GM23338 (cell line): ENCODE measurements at regions not wholly inside any gene's neighbourhood (a gene's known extent, or its start where the extent isn't known, plus 50 kb on each side); places are given as distances from the start of the nearest gene placed in this dataset.

Source experiments
- ATAC-seq: fragments of 200-7000 bp; cut with Tn5 transposase; 3 replicates; pipeline ENCODE4 v1.9.1; 2020
- DNase-seq: peaks from one replicate; pipeline ENCODE4 v3.0.0-alpha.2; 2015; ENCODE audit warnings: low spot score
- H2AFZ ChIP-seq: fragments of 200-600 bp; sonication (generic); 2 replicates; pipeline ENCODE4 v1.8.0; 2016; ENCODE audit warnings: antibody characterized with exemption, mild to moderate bottlenecking, moderate library complexity
- H3F3A ChIP-seq: fragments of 200-600 bp; sonication (generic); replicated peaks from 2 replicates; pipeline ENCODE4 v1.8.0; 2017; ENCODE audit warnings: antibody characterized with exemption, mixed run types, low read depth
- H3K27ac ChIP-seq: fragments of 200-600 bp; sonication (generic); 2 replicates; pipeline ENCODE4 v1.6.1; 2016; ENCODE audit warnings: low read depth
- H3K27me3 ChIP-seq: fragments of 200-600 bp; sonication (generic); 2 replicates; pipeline ENCODE4 v1.8.0; 2016; ENCODE audit warnings: mild to moderate bottlenecking, mixed run types, moderate library complexity; ENCODE audit not compliant: insufficient read depth
- H3K36me3 ChIP-seq: fragments of 200-600 bp; sonication (generic); 2 replicates; pipeline ENCODE4 v1.8.0; 2016; ENCODE audit warnings: mild to moderate bottlenecking; ENCODE audit not compliant: insufficient read depth
- H3K4me1 ChIP-seq: fragments of 200-600 bp; sonication (generic); 2 replicates; pipeline ENCODE4 v1.8.0; 2016; ENCODE audit warnings: mild to moderate bottlenecking, moderate library complexity; ENCODE audit not compliant: insufficient read depth
- H3K4me2 ChIP-seq: fragments of 200-600 bp; sonication (generic); 2 replicates; pipeline ENCODE4 v1.7.1; 2017; ENCODE audit warnings: mixed run types
- H3K4me3 ChIP-seq: fragments of 200-600 bp; sonication (generic); 2 replicates; pipeline ENCODE4 v1.6.1; 2016; ENCODE audit warnings: mixed run types
- H3K79me2 ChIP-seq: fragments of 200-600 bp; sonication (generic); replicated peaks from 2 replicates; pipeline ENCODE4 v1.8.0; 2017; ENCODE audit warnings: mild to moderate bottlenecking; ENCODE audit not compliant: insufficient read depth
- H3K9me2 ChIP-seq: fragments of 200-600 bp; sonication (generic); 2 replicates; pipeline ENCODE4 v1.8.0; 2017; ENCODE audit not compliant: insufficient read depth
- H4K20me1 ChIP-seq: fragments of 200-600 bp; sonication (generic); replicated peaks from 2 replicates; pipeline ENCODE4 v1.8.0; 2017; ENCODE audit warnings: mild to moderate bottlenecking; ENCODE audit not compliant: insufficient read depth
- H3K27ac Mint-ChIP-seq: 2 replicates; pipeline ENCODE4 v1.8.0; 2020; ENCODE audit warnings: inconsistent platforms, mild to moderate bottlenecking, moderate library complexity, mixed read lengths
- H3K27me3 Mint-ChIP-seq: 3 replicates; pipeline ENCODE4 v1.8.0; 2022; ENCODE audit warnings: low read depth, mild to moderate bottlenecking, moderate library complexity, mixed read lengths, inconsistent platforms; ENCODE audit not compliant: insufficient read depth, poor library complexity
- H3K36me3 Mint-ChIP-seq: 3 replicates; pipeline ENCODE4 v1.8.0; 2021; ENCODE audit warnings: low read depth, mild to moderate bottlenecking, inconsistent platforms, moderate library complexity, mixed read lengths
- H3K4me1 Mint-ChIP-seq: 3 replicates; pipeline ENCODE4 v1.8.0; 2020; ENCODE audit warnings: mild to moderate bottlenecking, inconsistent platforms, mixed read lengths
- H3K4me3 Mint-ChIP-seq: 3 replicates; pipeline ENCODE4 v1.8.0; 2021; ENCODE audit warnings: moderate library complexity, mild to moderate bottlenecking, inconsistent platforms, mixed read lengths
- H3K9me3 Mint-ChIP-seq: 3 replicates; pipeline ENCODE4 v1.8.0; 2020; ENCODE audit warnings: moderate library complexity, mild to moderate bottlenecking, inconsistent platforms, mixed read lengths
- CREB1 ChIP-seq: fragments of 250-450 bp; sonication (Bioruptor Pico); IDR thresholded peaks from 2 replicates; pipeline ENCODE4 v1.5.0; 2020; ENCODE audit warnings: low read depth, mild to moderate bottlenecking, moderate library complexity
- JUNB ChIP-seq: IDR thresholded peaks from one replicate; pipeline ENCODE4 v1.6.1; 2016; ENCODE audit warnings: antibody characterized with exemption; ENCODE audit not compliant: unreplicated experiment
- POLR2AphosphoS5 ChIP-seq: IDR thresholded peaks from 2 replicates; pipeline ENCODE4 v1.6.1; 2016; ENCODE audit warnings: antibody characterized with exemption, low read depth
- STAT1 ChIP-seq: IDR thresholded peaks from one replicate; pipeline ENCODE4 v1.6.1; 2016; ENCODE audit warnings: antibody characterized with exemption; ENCODE audit not compliant: unreplicated experiment
- TF ChIP-seq, protein P1 (sequence below): fragments of 250-450 bp; sonication (Bioruptor Pico); IDR thresholded peaks from 2 replicates; pipeline ENCODE4 v1.5.0; 2020; ENCODE audit warnings: mild to moderate bottlenecking, moderate library complexity
- TF ChIP-seq, protein P2 (sequence below): IDR thresholded peaks from one replicate; pipeline ENCODE4 v1.6.1; 2018; ENCODE audit warnings: antibody characterized with exemption; ENCODE audit not compliant: unreplicated experiment

DNA sequence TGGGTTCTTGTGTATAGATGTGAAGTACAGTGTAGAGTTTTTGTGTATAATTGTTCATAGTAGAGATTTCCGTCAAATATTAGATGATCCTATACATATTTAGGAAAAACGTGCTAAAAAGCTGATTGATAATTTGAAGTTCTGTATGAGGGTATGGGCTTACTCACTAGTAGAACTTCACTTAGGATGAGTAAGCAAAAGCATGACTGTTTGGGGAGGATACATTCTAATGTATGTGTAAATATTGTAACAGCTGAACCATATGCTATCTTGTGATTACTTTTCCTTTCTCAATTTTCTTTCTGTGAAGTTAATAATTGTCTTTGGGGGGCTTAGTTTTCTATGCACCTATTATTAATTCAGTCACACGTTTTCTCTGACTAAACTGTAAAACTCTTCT lies 53.2 kb upstream of the PDK4 start (continued):
- TF ChIP-seq, protein P1, sequence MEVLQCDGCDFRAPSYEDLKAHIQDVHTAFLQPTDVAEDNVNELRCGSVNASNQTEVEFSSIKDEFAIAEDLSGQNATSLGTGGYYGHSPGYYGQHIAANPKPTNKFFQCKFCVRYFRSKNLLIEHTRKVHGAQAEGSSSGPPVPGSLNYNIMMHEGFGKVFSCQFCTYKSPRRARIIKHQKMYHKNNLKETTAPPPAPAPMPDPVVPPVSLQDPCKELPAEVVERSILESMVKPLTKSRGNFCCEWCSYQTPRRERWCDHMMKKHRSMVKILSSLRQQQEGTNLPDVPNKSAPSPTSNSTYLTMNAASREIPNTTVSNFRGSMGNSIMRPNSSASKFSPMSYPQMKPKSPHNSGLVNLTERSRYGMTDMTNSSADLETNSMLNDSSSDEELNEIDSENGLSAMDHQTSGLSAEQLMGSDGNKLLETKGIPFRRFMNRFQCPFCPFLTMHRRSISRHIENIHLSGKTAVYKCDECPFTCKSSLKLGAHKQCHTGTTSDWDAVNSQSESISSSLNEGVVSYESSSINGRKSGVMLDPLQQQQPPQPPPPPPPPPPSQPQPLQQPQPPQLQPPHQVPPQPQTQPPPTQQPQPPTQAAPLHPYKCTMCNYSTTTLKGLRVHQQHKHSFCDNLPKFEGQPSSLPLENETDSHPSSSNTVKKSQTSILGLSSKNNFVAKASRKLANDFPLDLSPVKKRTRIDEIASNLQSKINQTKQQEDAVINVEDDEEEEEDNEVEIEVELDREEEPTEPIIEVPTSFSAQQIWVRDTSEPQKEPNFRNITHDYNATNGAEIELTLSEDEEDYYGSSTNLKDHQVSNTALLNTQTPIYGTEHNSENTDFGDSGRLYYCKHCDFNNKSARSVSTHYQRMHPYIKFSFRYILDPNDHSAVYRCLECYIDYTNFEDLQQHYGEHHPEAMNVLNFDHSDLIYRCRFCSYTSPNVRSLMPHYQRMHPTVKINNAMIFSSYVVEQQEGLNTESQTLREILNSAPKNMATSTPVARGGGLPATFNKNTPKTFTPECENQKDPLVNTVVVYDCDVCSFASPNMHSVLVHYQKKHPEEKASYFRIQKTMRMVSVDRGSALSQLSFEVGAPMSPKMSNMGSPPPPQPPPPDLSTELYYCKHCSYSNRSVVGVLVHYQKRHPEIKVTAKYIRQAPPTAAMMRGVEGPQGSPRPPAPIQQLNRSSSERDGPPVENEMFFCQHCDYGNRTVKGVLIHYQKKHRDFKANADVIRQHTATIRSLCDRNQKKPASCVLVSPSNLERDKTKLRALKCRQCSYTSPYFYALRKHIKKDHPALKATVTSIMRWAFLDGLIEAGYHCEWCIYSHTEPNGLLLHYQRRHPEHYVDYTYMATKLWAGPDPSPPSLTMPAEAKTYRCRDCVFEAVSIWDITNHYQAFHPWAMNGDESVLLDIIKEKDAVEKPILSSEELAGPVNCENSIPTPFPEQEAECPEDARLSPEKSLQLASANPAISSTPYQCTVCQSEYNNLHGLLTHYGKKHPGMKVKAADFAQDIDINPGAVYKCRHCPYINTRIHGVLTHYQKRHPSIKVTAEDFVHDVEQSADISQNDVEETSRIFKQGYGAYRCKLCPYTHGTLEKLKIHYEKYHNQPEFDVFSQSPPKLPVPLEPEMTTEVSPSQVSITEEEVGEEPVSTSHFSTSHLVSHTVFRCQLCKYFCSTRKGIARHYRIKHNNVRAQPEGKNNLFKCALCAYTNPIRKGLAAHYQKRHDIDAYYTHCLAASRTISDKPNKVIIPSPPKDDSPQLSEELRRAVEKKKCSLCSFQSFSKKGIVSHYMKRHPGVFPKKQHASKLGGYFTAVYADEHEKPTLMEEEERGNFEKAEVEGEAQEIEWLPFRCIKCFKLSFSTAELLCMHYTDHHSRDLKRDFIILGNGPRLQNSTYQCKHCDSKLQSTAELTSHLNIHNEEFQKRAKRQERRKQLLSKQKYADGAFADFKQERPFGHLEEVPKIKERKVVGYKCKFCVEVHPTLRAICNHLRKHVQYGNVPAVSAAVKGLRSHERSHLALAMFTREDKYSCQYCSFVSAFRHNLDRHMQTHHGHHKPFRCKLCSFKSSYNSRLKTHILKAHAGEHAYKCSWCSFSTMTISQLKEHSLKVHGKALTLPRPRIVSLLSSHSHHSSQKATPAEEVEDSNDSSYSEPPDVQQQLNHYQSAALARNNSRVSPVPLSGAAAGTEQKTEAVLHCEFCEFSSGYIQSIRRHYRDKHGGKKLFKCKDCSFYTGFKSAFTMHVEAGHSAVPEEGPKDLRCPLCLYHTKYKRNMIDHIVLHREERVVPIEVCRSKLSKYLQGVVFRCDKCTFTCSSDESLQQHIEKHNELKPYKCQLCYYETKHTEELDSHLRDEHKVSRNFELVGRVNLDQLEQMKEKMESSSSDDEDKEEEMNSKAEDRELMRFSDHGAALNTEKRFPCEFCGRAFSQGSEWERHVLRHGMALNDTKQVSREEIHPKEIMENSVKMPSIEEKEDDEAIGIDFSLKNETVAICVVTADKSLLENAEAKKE (CRISPR knock-in tag) = no peak
- TF ChIP-seq STAT1 (no peak), POLR2AphosphoS5 (no peak), CREB1 (CRISPR knock-in tag) (no peak)
- TF ChIP-seq, protein P2, sequence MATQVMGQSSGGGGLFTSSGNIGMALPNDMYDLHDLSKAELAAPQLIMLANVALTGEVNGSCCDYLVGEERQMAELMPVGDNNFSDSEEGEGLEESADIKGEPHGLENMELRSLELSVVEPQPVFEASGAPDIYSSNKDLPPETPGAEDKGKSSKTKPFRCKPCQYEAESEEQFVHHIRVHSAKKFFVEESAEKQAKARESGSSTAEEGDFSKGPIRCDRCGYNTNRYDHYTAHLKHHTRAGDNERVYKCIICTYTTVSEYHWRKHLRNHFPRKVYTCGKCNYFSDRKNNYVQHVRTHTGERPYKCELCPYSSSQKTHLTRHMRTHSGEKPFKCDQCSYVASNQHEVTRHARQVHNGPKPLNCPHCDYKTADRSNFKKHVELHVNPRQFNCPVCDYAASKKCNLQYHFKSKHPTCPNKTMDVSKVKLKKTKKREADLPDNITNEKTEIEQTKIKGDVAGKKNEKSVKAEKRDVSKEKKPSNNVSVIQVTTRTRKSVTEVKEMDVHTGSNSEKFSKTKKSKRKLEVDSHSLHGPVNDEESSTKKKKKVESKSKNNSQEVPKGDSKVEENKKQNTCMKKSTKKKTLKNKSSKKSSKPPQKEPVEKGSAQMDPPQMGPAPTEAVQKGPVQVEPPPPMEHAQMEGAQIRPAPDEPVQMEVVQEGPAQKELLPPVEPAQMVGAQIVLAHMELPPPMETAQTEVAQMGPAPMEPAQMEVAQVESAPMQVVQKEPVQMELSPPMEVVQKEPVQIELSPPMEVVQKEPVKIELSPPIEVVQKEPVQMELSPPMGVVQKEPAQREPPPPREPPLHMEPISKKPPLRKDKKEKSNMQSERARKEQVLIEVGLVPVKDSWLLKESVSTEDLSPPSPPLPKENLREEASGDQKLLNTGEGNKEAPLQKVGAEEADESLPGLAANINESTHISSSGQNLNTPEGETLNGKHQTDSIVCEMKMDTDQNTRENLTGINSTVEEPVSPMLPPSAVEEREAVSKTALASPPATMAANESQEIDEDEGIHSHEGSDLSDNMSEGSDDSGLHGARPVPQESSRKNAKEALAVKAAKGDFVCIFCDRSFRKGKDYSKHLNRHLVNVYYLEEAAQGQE = no peak

DNA sequence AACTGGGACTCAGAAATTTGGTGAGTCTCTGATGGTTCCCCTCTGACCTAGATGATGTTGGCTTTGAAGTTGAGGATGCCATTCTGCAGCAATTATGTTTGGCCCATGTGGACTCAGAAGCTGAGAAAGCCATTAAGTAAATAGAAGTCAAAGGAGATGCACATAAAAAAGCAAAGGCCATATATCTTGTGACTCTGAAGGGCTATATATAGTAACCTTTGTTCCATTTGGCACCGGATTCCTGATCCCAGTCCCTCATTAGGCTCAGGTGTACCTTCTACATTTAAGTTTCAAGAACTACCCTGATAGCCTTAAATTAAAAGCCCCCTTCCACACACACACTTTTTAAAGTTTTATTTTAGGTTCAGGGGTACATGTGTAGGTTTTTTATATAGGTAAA lies 50.0 kb upstream of the PDK4 start:
- DNase-seq (no peak), ATAC-seq (no peak)
- no peak overlapping the region for H3K4me3 ChIP-seq
- H3F3A ChIP-seq = no peaks in the 10 kb centered on the region
- no peak overlapping the region for H3K27ac ChIP-seq
- H3K4me3 Mint-ChIP-seq = no peak overlapping the region
- H3K27me3 ChIP-seq = no peaks in the 10 kb centered on the region
- H3K4me1 Mint-ChIP-seq = no peaks in the 10 kb centered on the region; the same call in 2 of the 3 replicates
- no peaks in the 10 kb centered on the region for H3K4me1 ChIP-seq
- no peak overlapping the region for H3K27ac Mint-ChIP-seq
- H3K9me2 ChIP-seq = no peaks in the 10 kb centered on the region
- H3K4me2 ChIP-seq = no peak overlapping the region
- H4K20me1 ChIP-seq = no peaks in the 10 kb centered on the region
- H3K36me3 Mint-ChIP-seq = no peaks in the 10 kb centered on the region
- H2AFZ ChIP-seq = no peak overlapping the region
- H3K9me3 Mint-ChIP-seq = no peaks in the 10 kb centered on the region
- H3K27me3 Mint-ChIP-seq = no peaks in the 10 kb centered on the region
- no peaks in the 10 kb centered on the region for H3K79me2 ChIP-seq
- H3K36me3 ChIP-seq = no peaks in the 10 kb centered on the region
- TF ChIP-seq JUNB (no peak), POLR2AphosphoS5 (no peak)
- TF ChIP-seq, protein P1 (CRISPR knock-in tag) = no peak
